ENCODE measurements at regions not wholly inside any gene's neighbourhood (a gene's known extent, or its start where the extent isn't known, plus 50 kb on each side); places are given as distances from the start of the nearest gene placed in this dataset.

GRCh38 chr2:89821455-89821945 lies 1130.0 kb downstream of the RPIA start:
- TF ChIP-seq POLR2A (IDR thresholded peaks at IDR 0.05) (no peak), CTCF (IDR thresholded peaks at IDR 0.05) (no peak)

All from body of pancreas (tissue), 4 donors.